ENCODE measurements at regions not wholly inside any gene's neighbourhood (a gene's known extent, or its start where the extent isn't known, plus 50 kb on each side); places are given as distances from the start of the nearest gene placed in this dataset.
"Not testable (repeated sequence)": the region's sequence is repeated elsewhere in the genome, so short reads cannot be mapped to it uniquely, and the experiment has no call there.

- TF ChIP-seq POLR2A (IDR thresholded peaks at IDR 0.05): no peak
- TF ChIP-seq, protein P1, sequence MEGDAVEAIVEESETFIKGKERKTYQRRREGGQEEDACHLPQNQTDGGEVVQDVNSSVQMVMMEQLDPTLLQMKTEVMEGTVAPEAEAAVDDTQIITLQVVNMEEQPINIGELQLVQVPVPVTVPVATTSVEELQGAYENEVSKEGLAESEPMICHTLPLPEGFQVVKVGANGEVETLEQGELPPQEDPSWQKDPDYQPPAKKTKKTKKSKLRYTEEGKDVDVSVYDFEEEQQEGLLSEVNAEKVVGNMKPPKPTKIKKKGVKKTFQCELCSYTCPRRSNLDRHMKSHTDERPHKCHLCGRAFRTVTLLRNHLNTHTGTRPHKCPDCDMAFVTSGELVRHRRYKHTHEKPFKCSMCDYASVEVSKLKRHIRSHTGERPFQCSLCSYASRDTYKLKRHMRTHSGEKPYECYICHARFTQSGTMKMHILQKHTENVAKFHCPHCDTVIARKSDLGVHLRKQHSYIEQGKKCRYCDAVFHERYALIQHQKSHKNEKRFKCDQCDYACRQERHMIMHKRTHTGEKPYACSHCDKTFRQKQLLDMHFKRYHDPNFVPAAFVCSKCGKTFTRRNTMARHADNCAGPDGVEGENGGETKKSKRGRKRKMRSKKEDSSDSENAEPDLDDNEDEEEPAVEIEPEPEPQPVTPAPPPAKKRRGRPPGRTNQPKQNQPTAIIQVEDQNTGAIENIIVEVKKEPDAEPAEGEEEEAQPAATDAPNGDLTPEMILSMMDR (IDR thresholded peaks at IDR 0.05): no peak
- WGBS, 4 donors: 92 to 100% (median 97%) methylated on average over 1 of the region's 1 CpG
- intact Hi-C loops (cut with DNase I): no loop called here
- Histone ChIP-seq H3K36me3 (replicated peaks in 1 of 2) (no peaks in the 10 kb centered on the region), H3K27ac (no peak overlapping the region), H3K4me3 (no peak overlapping the region), H3K9me3 (replicated peaks in 1 of 3) (no peaks in the 10 kb centered on the region), H3K27me3 (no peaks in the 10 kb centered on the region), H3K4me1 (replicated peaks in 1 of 2) (peaks cover 12 to 26% of the 10 kb centered on the region in 2 donors)
- DNase-seq: no peak
Measured at GRCh38 chr6:139447656-139447975, 73.2 kb upstream of the CITED2 start.

DNA sequence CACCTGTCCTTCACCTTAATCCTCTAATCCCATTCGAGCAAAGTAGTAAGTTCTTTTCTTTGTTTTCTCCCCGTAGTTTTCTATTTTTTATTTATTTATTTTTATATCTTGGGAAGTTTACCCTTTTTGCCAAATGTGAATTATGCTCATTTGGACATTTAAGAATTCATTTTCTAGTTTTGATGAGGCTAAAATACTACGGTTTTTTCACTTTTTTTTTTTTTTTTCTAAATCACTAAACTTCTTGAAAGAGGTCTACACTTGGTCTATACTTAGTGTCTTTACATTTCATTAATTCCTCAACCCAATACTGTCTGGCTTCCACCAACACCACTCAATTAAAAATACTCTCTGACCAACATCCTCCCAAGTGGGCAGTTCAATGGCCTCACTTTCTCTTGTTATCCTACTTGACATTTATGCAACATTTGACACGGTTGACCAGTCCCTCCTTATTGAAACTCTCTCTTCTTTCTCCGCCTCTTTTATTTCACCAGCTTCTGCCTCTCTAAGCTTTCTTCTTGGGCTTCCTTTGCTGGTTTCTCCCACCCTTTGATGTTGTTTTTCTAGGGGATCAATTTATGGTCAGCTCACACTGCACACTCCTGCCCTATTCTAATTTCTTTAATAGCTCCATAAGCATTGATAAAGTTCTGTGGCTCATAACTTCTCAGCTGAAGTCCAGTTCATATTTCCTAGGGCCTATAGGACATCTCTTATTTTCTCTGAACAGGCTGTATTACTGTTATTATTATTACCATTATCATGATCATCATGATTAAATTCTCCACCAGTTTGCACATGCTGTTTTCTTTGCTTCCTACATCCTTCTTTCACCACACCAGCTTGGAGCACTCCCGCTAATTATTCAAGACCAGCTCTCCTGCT is 72.6 kb upstream of the CITED2 start:
- Histone ChIP-seq H3K36me3 (replicated peaks in 1 of 2) (no peaks in the 10 kb centered on the region), H3K27ac (no peak overlapping the region)
- intact Hi-C loops (cut with DNase I): no loop called here

GRCh38 chr6:139446138-139446715 is 71.8 kb upstream of the CITED2 start:
- no peaks in the 10 kb centered on the region for H3K9me3 ChIP-seq (replicated peaks in 1 of 3)
- no peak for DNase-seq
- intact Hi-C loops (cut with DNase I): no loop called here
- no peak overlapping the region for H3K27ac ChIP-seq
- TF ChIP-seq, protein P1 (IDR thresholded peaks at IDR 0.05): no peak
- no peak for TF ChIP-seq POLR2A (IDR thresholded peaks at IDR 0.05)
- H3K4me1 ChIP-seq (replicated peaks in 1 of 2): peaks cover 12 to 26% of the 10 kb centered on the region in 2 donors
- WGBS, 4 donors: 94 to 98% (median 95%) methylated on average over 5 of the region's 5 CpGs
- no peaks in the 10 kb centered on the region for H3K36me3 ChIP-seq (replicated peaks in 1 of 2)
- H3K4me3 ChIP-seq: no peak overlapping the region
- H3K27me3 ChIP-seq: no peaks in the 10 kb centered on the region

More for the DNA sequence above, 72.6 kb upstream of the CITED2 start:
- H3K27me3 ChIP-seq: no peaks in the 10 kb centered on the region
- no peaks in the 10 kb centered on the region for H3K9me3 ChIP-seq (replicated peaks in 1 of 3)
- 94 to 95% (median 95%) methylated on average over 6 of the region's 6 CpGs for WGBS, 4 donors
- H3K4me1 ChIP-seq (replicated peaks in 1 of 2): peaks cover 12 to 26% of the 10 kb centered on the region in 2 donors
- DNase-seq: no peak
- no peak for TF ChIP-seq POLR2A (IDR thresholded peaks at IDR 0.05)
- TF ChIP-seq, protein P1 (IDR thresholded peaks at IDR 0.05): no peak
- no peak overlapping the region for H3K4me3 ChIP-seq

DNA sequence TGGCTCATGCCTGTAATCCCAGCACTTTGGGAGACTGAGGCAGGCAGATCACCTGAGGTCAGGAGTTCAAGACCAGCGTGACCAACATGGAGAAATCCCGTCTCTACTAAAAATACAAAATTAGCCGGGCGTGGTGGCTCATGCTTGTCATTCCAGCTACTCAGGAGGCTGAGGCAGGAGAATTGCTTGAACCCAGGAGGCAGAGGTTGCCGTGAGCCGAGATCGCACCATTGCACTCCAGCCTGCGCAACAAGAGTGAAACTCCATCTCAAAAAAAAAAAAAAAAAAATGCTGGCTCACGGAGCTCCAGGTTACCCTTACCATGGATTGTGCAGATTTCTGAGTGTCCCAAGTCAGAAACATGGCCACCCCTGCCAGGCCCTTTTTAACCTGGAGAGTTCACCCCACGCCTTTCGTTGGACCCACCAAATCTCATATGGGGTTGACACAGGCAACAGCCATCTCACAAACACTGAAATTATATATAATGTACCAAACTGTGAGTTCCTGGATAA is 69.9 kb upstream of the CITED2 start:
- WGBS, 4 donors: 96 to 98% (median 98%) methylated on average over 11 of the region's 11 CpGs
- intact Hi-C loops (cut with DNase I); H3K4me3 ChIP-seq; H3K27me3 ChIP-seq; H3K27ac ChIP-seq; H3K36me3 ChIP-seq (replicated peaks in 1 of 2); H3K9me3 ChIP-seq (replicated peaks in 1 of 3); DNase-seq: not testable (repeated sequence)
- peaks cover 4 to 14% of the 10 kb centered on the region in 2 donors for H3K4me1 ChIP-seq (replicated peaks in 1 of 2)
